GM18867 (cell line): ENCODE measurements at regions not wholly inside any gene's neighbourhood (a gene's known extent, or its start where the extent isn't known, plus 50 kb on each side); places are given as distances from the start of the nearest gene placed in this dataset.

Experiments
- ATAC-seq: cut with Tn5 transposase; IDR thresholded peaks from one replicate; pipeline ENCODE4 v1.9.1; 2021; ENCODE audit warnings: mild to moderate bottlenecking, moderate library complexity; ENCODE audit not compliant: unreplicated experiment

GRCh38 chr11:37115963-37116362 lies 517.9 kb upstream of the RAG2 start:
- no peak for ATAC-seq

GRCh38 chr11:37110385-37110784 lies 512.3 kb upstream of the RAG2 start:
- ATAC-seq = no peak

GRCh38 chr11:37109286-37109585 lies 511.2 kb upstream of the RAG2 start:
- no peak for ATAC-seq

GRCh38 chr11:37108436-37109285 lies 510.6 kb upstream of the RAG2 start:
- no peak for ATAC-seq

- no peak for ATAC-seq
Observed at GRCh38 chr11:37107831-37108230, 509.8 kb upstream of the RAG2 start.

GRCh38 chr11:37107415-37107814 lies 509.4 kb upstream of the RAG2 start:
- no peak for ATAC-seq

- no peak for ATAC-seq
Observed at GRCh38 chr11:37105427-37105826, 507.4 kb upstream of the RAG2 start.

GRCh38 chr11:37104380-37104779 lies 506.3 kb upstream of the RAG2 start:
- no peak for ATAC-seq

- no peak for ATAC-seq
Observed at GRCh38 chr11:37100008-37100407, 502.0 kb upstream of the RAG2 start.

- ATAC-seq = no peak
Observed at GRCh38 chr11:37092487-37092886, 494.5 kb upstream of the RAG2 start.

- no peak for ATAC-seq
Observed at GRCh38 chr11:37089439-37089838, 491.4 kb upstream of the RAG2 start.

GRCh38 chr11:37088573-37088910 lies 490.5 kb upstream of the RAG2 start:
- ATAC-seq = no peak

GRCh38 chr11:37087650-37088572 lies 489.9 kb upstream of the RAG2 start:
- ATAC-seq = no peak

- no peak for ATAC-seq
Observed at GRCh38 chr11:37078521-37078920, 480.5 kb upstream of the RAG2 start.

GRCh38 chr11:37076866-37077265 lies 478.8 kb upstream of the RAG2 start:
- ATAC-seq = no peak

GRCh38 chr11:37072538-37073055 lies 474.6 kb upstream of the RAG2 start:
- ATAC-seq = no peak

GRCh38 chr11:37050311-37050710 lies 452.3 kb upstream of the RAG2 start:
- ATAC-seq = no peak

GRCh38 chr11:37040921-37041320 lies 442.9 kb upstream of the RAG2 start:
- ATAC-seq = no peak

- ATAC-seq = no peak
Observed at GRCh38 chr11:37038911-37039310, 440.9 kb upstream of the RAG2 start.

GRCh38 chr11:37026741-37027140 lies 428.7 kb upstream of the RAG2 start:
- no peak for ATAC-seq

GRCh38 chr11:37026326-37026725 lies 428.3 kb upstream of the RAG2 start:
- ATAC-seq = no peak

GRCh38 chr11:37006563-37006962 lies 408.5 kb upstream of the RAG2 start:
- ATAC-seq = no peak
